Hepatocyte (in vitro differentiated cells): ENCODE measurements at regions not wholly inside any gene's neighbourhood (a gene's known extent, or its start where the extent isn't known, plus 50 kb on each side); places are given as distances from the start of the nearest gene placed in this dataset.
"Not testable (repeated sequence)": the region's sequence is repeated elsewhere in the genome, so short reads cannot be mapped to it uniquely, and the experiment has no call there.

Source experiments
- CTCF ChIP-seq: fragments of 200-600 bp; sonication (generic); IDR thresholded peaks from 2 replicates; pipeline ENCODE4 v1.5.1; 2016; ENCODE audit warnings: antibody characterized with exemption, mild to moderate bottlenecking; ENCODE audit not compliant: poor library complexity
- EZH2 ChIP-seq: fragments of 200-600 bp; sonication (generic); IDR thresholded peaks from 2 replicates; pipeline ENCODE4 v1.6.1; 2016; ENCODE audit warnings: antibody characterized with exemption, mild to moderate bottlenecking, borderline replicate concordance

GRCh38 chr15:20255641-20256040, 286.0 kb downstream of the GOLGA6L6 start:
- not testable (repeated sequence) for TF ChIP-seq CTCF, EZH2
